PC-3 (cell line): ENCODE measurements at regions not wholly inside any gene's neighbourhood (a gene's known extent, or its start where the extent isn't known, plus 50 kb on each side); places are given as distances from the start of the nearest gene placed in this dataset.
"Not testable (repeated sequence)": the region's sequence is repeated elsewhere in the genome, so short reads cannot be mapped to it uniquely, and the experiment has no call there.

Source experiments
- ATAC-seq: fragments of 200-7000 bp; cut with Tn5 transposase; 2 replicates; pipeline ENCODE4 v1.9.1; 2020; ENCODE audit warnings: mild to moderate bottlenecking, moderate library complexity
- BruUV-seq: library from RNA; stranded (reverse); fragments of 400-500 nt; replicated peaks from 2 replicates; lab custom pipeline; 2021; lab: Mats Ljungman, UMichigan
- CTCF ChIA-PET: fragments of 300-600 bp; sonication (Branson Sonifier 250); formaldehyde crosslinking; loops from one replicate; lab custom pipeline; 2022; ENCODE audit warnings: antibody characterized with exemption; lab: Charles Lee
- POLR2A ChIA-PET: fragments of 300-600 bp; sonication (Branson Sonifier 250); formaldehyde crosslinking; loops from one replicate; lab custom pipeline; 2022; ENCODE audit warnings: antibody characterized with exemption; ENCODE audit not compliant: unreplicated experiment; lab: Charles Lee
- DNase-seq: peaks from one replicate; pipeline ENCODE4 v3.0.0-alpha.2; 2015
- H2AFZ ChIP-seq: fragments of 300-600 bp; sonication (generic); 2 replicates; pipeline ENCODE4 v1.6.0; 2016; ENCODE audit warnings: antibody characterized with exemption, low read length
- H3F3A ChIP-seq: fragments of 300-600 bp; sonication (generic); one replicate; pipeline ENCODE4 v1.6.0; 2017; ENCODE audit warnings: antibody characterized with exemption, low read length, control low read depth, mild to moderate bottlenecking; ENCODE audit not compliant: unreplicated experiment
- H3K27ac ChIP-seq: fragments of 300-600 bp; sonication (generic); 2 replicates; pipeline ENCODE4 v1.5.1; 2016; ENCODE audit warnings: mild to moderate bottlenecking, low read length
- H3K27me3 ChIP-seq: fragments of 300-600 bp; sonication (generic); 2 replicates; pipeline ENCODE4 v1.6.1; 2016; ENCODE audit warnings: low read length, mixed read lengths
- H3K36me3 ChIP-seq: fragments of 300-600 bp; sonication (generic); 2 replicates; pipeline ENCODE4 v1.6.1; 2016; ENCODE audit warnings: low read depth, mixed run types, low read length, mixed read lengths
- H3K4me1 ChIP-seq: fragments of 300-600 bp; sonication (generic); 2 replicates; pipeline ENCODE4 v1.5.1; 2016; ENCODE audit warnings: low read length; ENCODE audit not compliant: insufficient read depth
- H3K4me2 ChIP-seq: fragments of 300-600 bp; sonication (generic); 2 replicates; pipeline ENCODE4 v1.6.0; 2016; ENCODE audit warnings: low read length
- H3K4me3 ChIP-seq: fragments of 300-600 bp; sonication (generic); 2 replicates; pipeline ENCODE4 v1.5.1; 2016; ENCODE audit warnings: mild to moderate bottlenecking, low read length, mixed read lengths
- H3K79me2 ChIP-seq: fragments of 300-600 bp; sonication (generic); 2 replicates; pipeline ENCODE4 v1.6.1; 2017; ENCODE audit warnings: low read length, mixed read lengths
- H3K9ac ChIP-seq: fragments of 300-600 bp; sonication (generic); 2 replicates; pipeline ENCODE4 v1.6.0; 2016; ENCODE audit warnings: mild to moderate bottlenecking, low read length
- H3K9me2 ChIP-seq: fragments of 300-600 bp; sonication (generic); replicated peaks from 2 replicates; pipeline ENCODE4 v1.6.1; 2016; ENCODE audit warnings: mixed run types, low read length, mixed read lengths
- H3K9me3 ChIP-seq: fragments of 300-600 bp; sonication (generic); 2 replicates; pipeline ENCODE4 v1.6.1; 2016; ENCODE audit warnings: low read length, mixed read lengths
- H4K20me1 ChIP-seq: fragments of 300-600 bp; sonication (generic); 2 replicates; pipeline ENCODE4 v1.6.1; 2016; ENCODE audit warnings: low read length, mixed read lengths
- EZH2phosphoT487 ChIP-seq: fragments of 300-600 bp; sonication (generic); IDR thresholded peaks from 2 replicates; pipeline ENCODE4 v1.6.1; 2018; ENCODE audit warnings: mild to moderate bottlenecking, antibody characterized with exemption, low read length, borderline replicate concordance
- intact Hi-C: fragments of 100-400 bp; cut with micrococcal nuclease; formaldehyde crosslinking; loops from 2 replicates; pipeline ENCODE4 v1.9.0; 2023
- TF ChIP-seq, protein P1 (sequence below): fragments of 300-600 bp; sonication (generic); conservative IDR thresholded peaks from 2 replicates; pipeline ENCODE4 v1.5.1; 2017; ENCODE audit warnings: antibody characterized with exemption, low read depth, mild to moderate bottlenecking, low read length

DNA sequence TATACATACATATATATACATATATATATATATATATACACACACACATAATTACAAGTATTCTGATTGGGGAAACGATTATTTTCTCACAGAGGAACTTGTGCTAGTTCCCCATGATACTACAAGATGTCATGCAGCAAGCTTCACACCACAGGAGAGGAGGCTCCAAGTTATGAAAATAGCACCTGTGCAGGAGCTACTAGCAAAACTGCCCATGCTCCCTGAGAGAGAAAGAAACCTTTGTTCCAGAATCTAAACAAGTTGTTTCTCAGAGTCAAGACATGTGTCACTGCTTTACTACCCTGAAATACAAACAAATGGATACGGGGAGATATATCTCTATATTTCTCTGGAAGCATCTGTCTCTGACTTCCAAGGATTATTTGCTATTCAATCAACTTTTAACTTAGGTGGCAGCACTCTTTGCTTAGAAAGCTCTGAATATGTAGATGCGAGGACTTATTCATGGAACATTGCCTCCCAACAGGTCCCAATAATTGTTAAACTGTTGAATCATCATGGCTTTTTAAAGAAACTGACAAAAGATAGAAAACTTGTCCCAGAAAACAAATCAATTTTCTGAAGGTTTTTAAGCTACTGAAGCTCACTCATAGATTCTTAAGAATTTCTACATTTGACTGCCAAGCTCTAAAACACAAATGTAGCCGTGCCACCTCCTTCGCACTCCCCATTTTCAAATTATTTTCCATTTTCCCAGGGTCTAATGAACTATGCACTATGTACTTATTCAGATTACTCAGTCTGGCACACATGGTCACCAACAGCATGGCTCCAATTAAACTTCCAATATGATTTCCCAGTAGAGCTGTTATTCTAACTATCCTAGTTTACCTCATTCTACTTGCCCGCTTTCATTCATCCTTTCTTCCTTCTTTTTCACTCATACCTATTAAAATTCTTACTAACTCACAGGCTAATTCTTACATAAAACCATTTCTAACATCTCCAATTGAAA is 929.1 kb downstream of the LTN1 start:
- CTCF ChIA-PET, result no interaction called here
- peak; percentile 38; the same call in 1 of the 2 replicates for ATAC-seq

DNA sequence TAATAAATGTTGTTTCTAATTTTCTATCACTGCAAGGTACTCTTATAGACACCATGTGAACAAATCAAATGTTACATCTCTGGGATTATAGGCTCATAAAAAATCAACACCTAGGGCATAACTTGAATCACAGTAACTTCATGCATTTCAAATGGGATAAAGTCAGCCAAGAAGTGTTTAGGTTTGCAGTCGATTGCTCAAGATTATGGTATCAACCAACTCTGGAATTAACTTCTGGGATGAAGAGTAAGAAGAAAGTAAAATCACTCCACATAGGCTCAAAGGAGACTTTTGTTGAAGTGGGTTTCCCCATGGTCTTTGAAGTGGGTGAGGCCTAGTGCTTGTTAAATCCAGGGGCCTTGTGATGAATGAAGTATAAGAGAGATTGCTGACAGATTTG is 939.7 kb downstream of the LTN1 start:
- H3K36me3 ChIP-seq, H3F3A ChIP-seq, CTCF ChIA-PET, H3K4me3 ChIP-seq, H4K20me1 ChIP-seq, H3K4me2 ChIP-seq, H3K27me3 ChIP-seq, H3K4me1 ChIP-seq, H3K79me2 ChIP-seq, H3K27ac ChIP-seq, DNase-seq, BruUV-seq, ATAC-seq, H3K9me3 ChIP-seq, POLR2A ChIA-PET, H2AFZ ChIP-seq, H3K9me2 ChIP-seq, H3K9ac ChIP-seq: not testable (repeated sequence)
- intact Hi-C loops, result loop anchor here (5.0 to 10.0 kb wide), 2 partner anchors 469 to 892 kb away; no protein-coding TSS in a partner anchor

More for the DNA sequence above, 929.1 kb downstream of the LTN1 start:
- no TSS peak for BruUV-seq
- no peak for DNase-seq
- H3K27ac ChIP-seq, result no peak overlapping the region
- no peak overlapping the region for H3K9ac ChIP-seq
- no peaks in the 10 kb centered on the region for H3K79me2 ChIP-seq
- no peak overlapping the region for H3K4me2 ChIP-seq
- no peak overlapping the region for H3K4me3 ChIP-seq
- no peaks in the 10 kb centered on the region for H3K9me3 ChIP-seq
- no peaks in the 10 kb centered on the region for H3K9me2 ChIP-seq
- H3K4me1 ChIP-seq, result no peaks in the 10 kb centered on the region
- intact Hi-C loops, result no loop called here
- H3K36me3 ChIP-seq, result no peaks in the 10 kb centered on the region
- H2AFZ ChIP-seq, result 0 out of 2 replicates have a peak overlapping the region, but pooled peaks have one; percentile 1
- no peaks in the 10 kb centered on the region for H3K27me3 ChIP-seq
- no peaks in the 10 kb centered on the region for H4K20me1 ChIP-seq
- no peaks in the 10 kb centered on the region for H3F3A ChIP-seq
- TF ChIP-seq, protein P1, sequence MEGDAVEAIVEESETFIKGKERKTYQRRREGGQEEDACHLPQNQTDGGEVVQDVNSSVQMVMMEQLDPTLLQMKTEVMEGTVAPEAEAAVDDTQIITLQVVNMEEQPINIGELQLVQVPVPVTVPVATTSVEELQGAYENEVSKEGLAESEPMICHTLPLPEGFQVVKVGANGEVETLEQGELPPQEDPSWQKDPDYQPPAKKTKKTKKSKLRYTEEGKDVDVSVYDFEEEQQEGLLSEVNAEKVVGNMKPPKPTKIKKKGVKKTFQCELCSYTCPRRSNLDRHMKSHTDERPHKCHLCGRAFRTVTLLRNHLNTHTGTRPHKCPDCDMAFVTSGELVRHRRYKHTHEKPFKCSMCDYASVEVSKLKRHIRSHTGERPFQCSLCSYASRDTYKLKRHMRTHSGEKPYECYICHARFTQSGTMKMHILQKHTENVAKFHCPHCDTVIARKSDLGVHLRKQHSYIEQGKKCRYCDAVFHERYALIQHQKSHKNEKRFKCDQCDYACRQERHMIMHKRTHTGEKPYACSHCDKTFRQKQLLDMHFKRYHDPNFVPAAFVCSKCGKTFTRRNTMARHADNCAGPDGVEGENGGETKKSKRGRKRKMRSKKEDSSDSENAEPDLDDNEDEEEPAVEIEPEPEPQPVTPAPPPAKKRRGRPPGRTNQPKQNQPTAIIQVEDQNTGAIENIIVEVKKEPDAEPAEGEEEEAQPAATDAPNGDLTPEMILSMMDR, result no peak
- TF ChIP-seq EZH2phosphoT487, result no peak
- POLR2A ChIA-PET, result interaction anchor here (0.6 kb wide), 1 partner anchor 1015 kb away, joined by 3 read pairs; no protein-coding TSS in a partner anchor

DNA sequence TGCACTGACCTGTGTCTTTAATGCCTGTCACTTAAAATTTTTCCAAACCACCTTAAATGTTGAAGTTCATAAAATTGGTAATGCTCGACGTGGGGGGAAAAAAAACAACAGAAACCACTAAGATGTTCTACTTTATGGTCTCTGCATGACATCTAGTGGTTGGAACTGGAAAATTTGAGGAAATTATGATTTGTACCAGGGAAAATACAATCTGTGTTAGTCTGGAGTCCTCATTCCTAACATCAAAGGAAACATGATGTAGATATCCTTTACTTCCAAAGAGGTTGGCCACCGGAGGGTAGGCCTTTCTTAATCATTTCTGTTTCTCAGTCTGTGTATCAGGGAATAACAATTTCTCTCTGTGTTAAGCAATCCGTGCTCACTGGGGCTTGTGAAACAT is 941.0 kb downstream of the LTN1 start:
- H3K79me2 ChIP-seq, CTCF ChIA-PET, H2AFZ ChIP-seq, H3K4me1 ChIP-seq, H3K9ac ChIP-seq, BruUV-seq, H3K4me2 ChIP-seq, H3K27ac ChIP-seq, H3K4me3 ChIP-seq, H3K9me2 ChIP-seq, H3K36me3 ChIP-seq, H3K27me3 ChIP-seq, H3F3A ChIP-seq, H4K20me1 ChIP-seq, H3K9me3 ChIP-seq, POLR2A ChIA-PET: not testable (repeated sequence)
- ATAC-seq, result peak; percentile 62
- peak; percentile 65 for DNase-seq
- intact Hi-C loops, result loop anchor here (1.0 to 10.0 kb wide), 7 partner anchors 285 to 1202 kb away; no protein-coding TSS in a partner anchor
- TF ChIP-seq, protein P1, result peak; percentile 60; the same call in 1 of the 2 replicates

DNA sequence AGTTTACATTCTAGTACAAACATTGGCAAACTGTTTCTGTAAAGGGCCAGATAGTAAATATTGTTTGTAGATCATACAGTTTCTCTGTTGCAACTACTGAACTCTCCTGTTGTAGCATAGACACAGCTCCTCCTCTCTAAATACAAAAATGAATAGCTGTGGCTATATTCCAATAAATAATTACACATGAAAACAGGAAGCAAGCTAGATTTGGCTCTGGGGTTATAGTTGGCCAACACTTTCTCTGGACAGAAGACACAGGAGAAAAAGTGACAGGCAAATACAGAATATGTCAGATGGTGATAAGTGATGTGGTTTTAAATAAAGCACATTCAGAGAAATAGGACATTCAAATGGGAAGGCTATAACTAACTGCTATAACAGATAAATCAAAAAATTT is 957.0 kb downstream of the LTN1 start:
- H3K4me3 ChIP-seq, H3K4me1 ChIP-seq, H3K9me2 ChIP-seq, BruUV-seq, H3K9me3 ChIP-seq, DNase-seq, H3K79me2 ChIP-seq, POLR2A ChIA-PET, intact Hi-C loops, H2AFZ ChIP-seq, H3K4me2 ChIP-seq, H3K27ac ChIP-seq, H3K9ac ChIP-seq, H3K27me3 ChIP-seq, CTCF ChIA-PET, ATAC-seq, H4K20me1 ChIP-seq, H3K36me3 ChIP-seq, H3F3A ChIP-seq: not testable (repeated sequence)

DNA sequence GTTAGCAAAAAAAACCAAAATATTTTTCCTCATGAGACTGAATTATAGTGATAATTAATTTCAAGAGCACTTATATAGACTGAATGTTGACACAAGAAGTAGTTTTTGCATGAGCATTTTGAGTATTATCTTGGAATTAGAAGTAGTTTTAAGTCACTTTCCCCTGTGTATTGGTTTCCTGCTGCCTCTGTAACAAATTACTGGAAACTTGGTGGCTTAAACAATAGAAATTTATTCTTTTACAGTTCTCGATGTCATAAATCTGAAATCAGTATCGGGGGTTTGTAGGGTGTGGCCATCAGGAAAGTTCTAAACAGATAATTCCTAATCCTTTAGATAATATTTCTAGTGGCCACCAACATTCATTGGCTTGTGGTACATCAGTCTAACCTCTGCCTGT is 957.8 kb downstream of the LTN1 start:
- H3K36me3 ChIP-seq, H4K20me1 ChIP-seq, POLR2A ChIA-PET, BruUV-seq, H3K4me2 ChIP-seq, H3K27me3 ChIP-seq, H3K4me3 ChIP-seq, H3F3A ChIP-seq, H3K9ac ChIP-seq, H3K4me1 ChIP-seq, H3K9me2 ChIP-seq, DNase-seq, ATAC-seq, H3K9me3 ChIP-seq, H2AFZ ChIP-seq, H3K79me2 ChIP-seq, CTCF ChIA-PET, H3K27ac ChIP-seq, intact Hi-C loops: not testable (repeated sequence)
